Neuronal stem cell (in vitro differentiated cells): ENCODE measurements at regions not wholly inside any gene's neighbourhood (a gene's known extent, or its start where the extent isn't known, plus 50 kb on each side); places are given as distances from the start of the nearest gene placed in this dataset.

Source experiments
- DNase-seq: peaks from one replicate; pipeline ENCODE4 v3.0.0-alpha.2; 2013; ENCODE audit warnings: low spot score
- H2AFZ ChIP-seq: one replicate; pipeline ENCODE4 v1.6.1; 2013; ENCODE audit warnings: mild to moderate bottlenecking, low read length, inconsistent platforms
- H2AK5ac ChIP-seq: 2 replicates; pipeline ENCODE4 v1.6.1; 2013; ENCODE audit warnings: low read depth, mild to moderate bottlenecking, inconsistent platforms, low read length, moderate library complexity, mixed read lengths
- H2BK120ac ChIP-seq: 2 replicates; pipeline ENCODE4 v1.6.1; 2013; ENCODE audit warnings: low read depth, mild to moderate bottlenecking, inconsistent platforms, low read length, moderate library complexity, mixed read lengths
- H2BK12ac ChIP-seq: one replicate; pipeline ENCODE4 v1.6.1; 2013; ENCODE audit warnings: low read length, inconsistent platforms
- H2BK15ac ChIP-seq: 2 replicates; pipeline ENCODE4 v1.6.1; 2013; ENCODE audit warnings: mild to moderate bottlenecking, low read length, inconsistent platforms, mixed read lengths
- H2BK5ac ChIP-seq: one replicate; pipeline ENCODE4 v1.6.1; 2013; ENCODE audit warnings: inconsistent platforms, mild to moderate bottlenecking, low read length, moderate library complexity
- H3K14ac ChIP-seq: one replicate; pipeline ENCODE4 v1.6.1; 2013; ENCODE audit warnings: low read length, inconsistent platforms
- H3K18ac ChIP-seq: 2 replicates; pipeline ENCODE4 v1.6.1; 2013; ENCODE audit warnings: low read length, inconsistent platforms
- H3K23ac ChIP-seq: 2 replicates; pipeline ENCODE4 v1.6.1; 2013; ENCODE audit warnings: low read depth, mild to moderate bottlenecking, mixed read lengths, low read length, inconsistent platforms; ENCODE audit not compliant: poor library complexity
- H3K27ac ChIP-seq: replicated peaks from 3 replicates; pipeline ENCODE4 v1.5.1; 2013; ENCODE audit warnings: low read length, inconsistent platforms
- H3K27me3 ChIP-seq, 3 experiments: 2 replicates each; pipeline ENCODE4 v1.6.1; 2013; ENCODE audit warnings: low read length in 3 of 3, mild to moderate bottlenecking in 2 of 3, inconsistent platforms in 1 of 3, low read depth in 1 of 3, mixed read lengths in 1 of 3, moderate library complexity in 1 of 3; ENCODE audit not compliant: control insufficient read depth in 3 of 3, insufficient read depth in 3 of 3
- H3K36me3 ChIP-seq, 2 donors: replicated peaks in 1 of 2; 2 replicates each; pipeline ENCODE4 v1.6.1; 2013; ENCODE audit warnings: low read length in 2 of 2; ENCODE audit not compliant: control insufficient read depth in 2 of 2, insufficient read depth in 2 of 2
- H3K4ac ChIP-seq: 2 replicates; pipeline ENCODE4 v1.6.1; 2013; ENCODE audit warnings: inconsistent platforms, mild to moderate bottlenecking, low read length, moderate library complexity
- H3K4me1 ChIP-seq, 2 donors: 1 replicate in 1 of 2; 2 replicates in 1 of 2; pipeline ENCODE4 v1.6.1; 2013; ENCODE audit warnings: low read length in 2 of 2, low read depth in 1 of 2; ENCODE audit not compliant: control insufficient read depth in 2 of 2, insufficient read depth in 1 of 2
- H3K4me2 ChIP-seq: one replicate; pipeline ENCODE4 v1.6.1; 2013; ENCODE audit warnings: mild to moderate bottlenecking, low read length, inconsistent platforms; ENCODE audit not compliant: insufficient read depth, poor library complexity, severe bottlenecking
- H3K4me3 ChIP-seq, 2 donors: 2 replicates each; pipeline ENCODE4 v1.5.1; 2013; ENCODE audit warnings: low read length in 2 of 2, mild to moderate bottlenecking in 2 of 2, inconsistent platforms in 1 of 2, moderate library complexity in 1 of 2
- H3K79me1 ChIP-seq: one replicate; pipeline ENCODE4 v1.6.1; 2013; ENCODE audit warnings: low read depth, mild to moderate bottlenecking, inconsistent platforms, low read length, moderate library complexity
- H3K9ac ChIP-seq: one replicate; pipeline ENCODE4 v1.6.1; 2013; ENCODE audit warnings: mild to moderate bottlenecking, low read depth, low read length, inconsistent platforms; ENCODE audit not compliant: poor library complexity
- H3K9me3 ChIP-seq, 2 donors: replicated peaks in 1 of 2; 2 replicates each; pipeline versions ENCODE3 to v1.6.1; 2013; ENCODE audit warnings: low read length in 2 of 2, mild to moderate bottlenecking in 2 of 2, inconsistent platforms in 1 of 2, low read depth in 1 of 2, mixed read lengths in 1 of 2, moderate library complexity in 1 of 2; ENCODE audit not compliant: control insufficient read depth in 2 of 2, insufficient read depth in 1 of 2
- H4K8ac ChIP-seq: one replicate; pipeline ENCODE4 v1.6.1; 2013; ENCODE audit warnings: low read depth, mild to moderate bottlenecking, inconsistent platforms, low read length, moderate library complexity
- H4K91ac ChIP-seq: one replicate; pipeline ENCODE4 v1.6.1; 2013; ENCODE audit warnings: low read length, low read depth, mild to moderate bottlenecking, inconsistent platforms; ENCODE audit not compliant: poor library complexity
- WGBS, 2 donors: extraction: QIAGEN DNeasy Blood & Tissue Kit; methylation state at CpG; one replicate each; pipeline ENCODE4 v1.1.7; 2013; ENCODE audit warnings: missing lambda C conversion rate in 2 of 2, mixed read lengths in 1 of 2; ENCODE audit not compliant: insufficient read length in 2 of 2, insufficient replicate concordance in 1 of 2; ENCODE audit errors: extremely low coverage in 2 of 2; 5-methylcytosine and 5-hydroxymethylcytosine counted together

- no peak overlapping the region for H3K4me2 ChIP-seq
Measured at GRCh38 chr12:78340406-78340805, 509.7 kb downstream of the NAV3 start.

GRCh38 chr12:78343657-78344056 lies 513.0 kb downstream of the NAV3 start:
- DNase-seq = no peak
- Histone ChIP-seq H3K23ac (no peak overlapping the region), H3K27me3 (no peaks in the 10 kb centered on the region), H2BK12ac (no peak overlapping the region), H2BK120ac (no peak overlapping the region), H3K27ac (no peak overlapping the region), H3K9ac (no peak overlapping the region), H2AFZ (no peak overlapping the region), H2AK5ac (no peak overlapping the region), H4K8ac (no peak overlapping the region), H3K4me3 (no peak overlapping the region), H2BK15ac (no peak overlapping the region), H2BK5ac (no peak overlapping the region), H3K4me1 (no peaks in the 10 kb centered on the region), H3K4me2 (no peak overlapping the region), H3K18ac (no peak overlapping the region), H4K91ac (no peak overlapping the region), H3K14ac (no peak overlapping the region), H3K4ac (no peak overlapping the region), H3K9me3 (peaks cover 0 to 5% of the 10 kb centered on the region in 2 donors), H3K36me3 (no peaks in the 10 kb centered on the region), H3K79me1 (no peaks in the 10 kb centered on the region)
- WGBS, 2 donors = no CpG with 5 or more reads among the region's 1 CpG

More at GRCh38 chr12:78340406-78340805, 509.7 kb downstream of the NAV3 start:
- no peak overlapping the region for H3K18ac ChIP-seq
- no peak overlapping the region for H4K8ac ChIP-seq
- H3K27me3 ChIP-seq = no peaks in the 10 kb centered on the region
- H3K4me3 ChIP-seq = no peak overlapping the region
- no peak overlapping the region for H3K4ac ChIP-seq
- no peaks in the 10 kb centered on the region for H3K79me1 ChIP-seq
- H2BK12ac ChIP-seq = no peak overlapping the region
- no peak overlapping the region for H3K27ac ChIP-seq
- no peaks in the 10 kb centered on the region for H3K4me1 ChIP-seq
- no peak overlapping the region for H2AK5ac ChIP-seq
- WGBS, 2 donors = no CpG with 5 or more reads among the region's 4 CpGs
- H2AFZ ChIP-seq = no peak overlapping the region
- H4K91ac ChIP-seq = no peak overlapping the region
- H3K9ac ChIP-seq = no peak overlapping the region
- no peak for DNase-seq
- no peak overlapping the region for H3K23ac ChIP-seq
- H2BK5ac ChIP-seq = no peak overlapping the region
- H3K36me3 ChIP-seq = no peaks in the 10 kb centered on the region
- H3K14ac ChIP-seq = no peak overlapping the region
- no peak overlapping the region for H2BK120ac ChIP-seq
- H3K9me3 ChIP-seq = peaks cover 0 to 2% of the 10 kb centered on the region in 2 donors
- H2BK15ac ChIP-seq = no peak overlapping the region

- no peak overlapping the region for H3K27ac ChIP-seq
- H2BK5ac ChIP-seq = no peak overlapping the region
- no CpG with 5 or more reads among the region's 1 CpG for WGBS, 2 donors
- H3K36me3 ChIP-seq = no peaks in the 10 kb centered on the region
- no peaks in the 10 kb centered on the region for H3K4me1 ChIP-seq
- no peak for DNase-seq
- H2BK12ac ChIP-seq = no peak overlapping the region
- no peak overlapping the region for H2AK5ac ChIP-seq
- H2AFZ ChIP-seq = no peak overlapping the region
- H3K9me3 ChIP-seq = no peaks in the 10 kb centered on the region
- no peak overlapping the region for H2BK15ac ChIP-seq
- H3K79me1 ChIP-seq = no peaks in the 10 kb centered on the region
- H3K23ac ChIP-seq = no peak overlapping the region
- no peak overlapping the region for H2BK120ac ChIP-seq
- H4K8ac ChIP-seq = no peak overlapping the region
- H4K91ac ChIP-seq = no peak overlapping the region
- H3K14ac ChIP-seq = no peak overlapping the region
- no peak overlapping the region for H3K4me3 ChIP-seq
- H3K4ac ChIP-seq = no peak overlapping the region
- H3K4me2 ChIP-seq = no peak overlapping the region
- no peaks in the 10 kb centered on the region for H3K27me3 ChIP-seq
- H3K18ac ChIP-seq = no peak overlapping the region
- H3K9ac ChIP-seq = no peak overlapping the region
Measured at GRCh38 chr12:78359520-78359919, 505.1 kb upstream of the SYT1 start.

GRCh38 chr12:78361683-78362082 lies 502.9 kb upstream of the SYT1 start:
- no peak overlapping the region for H2BK120ac ChIP-seq
- no CpG with 5 or more reads among the region's 4 CpGs for WGBS, 2 donors
- no peak overlapping the region for H4K8ac ChIP-seq

More at GRCh38 chr12:78361683-78362082, 502.9 kb upstream of the SYT1 start:
- H3K23ac ChIP-seq = no peak overlapping the region
- no peak overlapping the region for H2BK5ac ChIP-seq
- H3K9me3 ChIP-seq = no peaks in the 10 kb centered on the region
- no peak overlapping the region for H3K4me3 ChIP-seq
- no peaks in the 10 kb centered on the region for H3K36me3 ChIP-seq
- H3K4me2 ChIP-seq = no peak overlapping the region
- no peak overlapping the region for H2BK15ac ChIP-seq
- H2AFZ ChIP-seq = no peak overlapping the region
- no peak for DNase-seq
- H3K4ac ChIP-seq = no peak overlapping the region
- no peak overlapping the region for H3K27ac ChIP-seq
- no peak overlapping the region for H3K9ac ChIP-seq
- H3K27me3 ChIP-seq = no peaks in the 10 kb centered on the region
- H2BK12ac ChIP-seq = no peak overlapping the region
- no peak overlapping the region for H3K18ac ChIP-seq
- no peak overlapping the region for H3K14ac ChIP-seq
- no peaks in the 10 kb centered on the region for H3K4me1 ChIP-seq
- no peak overlapping the region for H4K91ac ChIP-seq
- no peaks in the 10 kb centered on the region for H3K79me1 ChIP-seq
- H2AK5ac ChIP-seq = no peak overlapping the region
